OCI-LY1 (cell line): ENCODE measurements at regions not wholly inside any gene's neighbourhood (a gene's known extent, or its start where the extent isn't known, plus 50 kb on each side); places are given as distances from the start of the nearest gene placed in this dataset.
"Not testable (repeated sequence)": the region's sequence is repeated elsewhere in the genome, so short reads cannot be mapped to it uniquely, and the experiment has no call there.

Source experiments
- H2AFZ ChIP-seq: fragments of 200-600 bp; sonication (generic), shearing (Covaris generic); 2 replicates; pipeline ENCODE4 v1.6.0; 2014; ENCODE audit warnings: antibody characterized with exemption, mild to moderate bottlenecking, low read length
- H3F3A ChIP-seq: fragments of 200-600 bp; sonication (generic), shearing (Covaris generic); 2 replicates; pipeline ENCODE4 v1.6.0; 2014; ENCODE audit warnings: mild to moderate bottlenecking, antibody characterized with exemption, low read length, moderate library complexity; ENCODE audit not compliant: insufficient read depth
- H3K27ac ChIP-seq: fragments of 200-600 bp; sonication (generic); 2 replicates; pipeline ENCODE4 v1.5.1; 2014; ENCODE audit warnings: low read length, mixed run types, mild to moderate bottlenecking, low read depth; ENCODE audit not compliant: poor library complexity, severe bottlenecking
- H3K27me3 ChIP-seq: fragments of 200-600 bp; sonication (generic); 2 replicates; pipeline ENCODE4 v1.6.0; 2014; ENCODE audit warnings: antibody characterized with exemption, mild to moderate bottlenecking, low read length, moderate library complexity; ENCODE audit not compliant: insufficient read depth
- H3K36me3 ChIP-seq: fragments of 200-600 bp; sonication (generic); 2 replicates; pipeline ENCODE4 v1.6.1; 2014; ENCODE audit warnings: mild to moderate bottlenecking, antibody characterized with exemption, low read length, moderate library complexity, mixed read lengths; ENCODE audit not compliant: insufficient read depth
- H3K4me1 ChIP-seq: fragments of 200-600 bp; sonication (generic); 2 replicates; pipeline ENCODE4 v1.5.1; 2014; ENCODE audit warnings: mild to moderate bottlenecking, low read length, moderate library complexity; ENCODE audit not compliant: insufficient read depth, severe bottlenecking
- H3K4me2 ChIP-seq: fragments of 200-600 bp; sonication (generic), shearing (Covaris generic); 2 replicates; pipeline ENCODE4 v1.6.1; 2014; ENCODE audit warnings: low read length
- H3K4me3 ChIP-seq: fragments of 200-600 bp; sonication (generic); 2 replicates; pipeline ENCODE4 v1.5.1; 2014; ENCODE audit warnings: low read length, low read depth, mild to moderate bottlenecking, mixed read lengths; ENCODE audit not compliant: poor library complexity, severe bottlenecking
- H3K79me2 ChIP-seq: fragments of 200-600 bp; shearing (Covaris generic); 2 replicates; pipeline ENCODE4 v1.6.1; 2016; ENCODE audit warnings: mixed run types, low read length, mixed read lengths; ENCODE audit not compliant: insufficient read depth
- H3K9ac ChIP-seq: fragments of 200-600 bp; sonication (generic), shearing (Covaris generic); 2 replicates; pipeline ENCODE4 v1.6.1; 2014; ENCODE audit warnings: mild to moderate bottlenecking, low read length, mixed read lengths
- H3K9me2 ChIP-seq: fragments of 200-600 bp; sonication (generic), shearing (Covaris generic); 2 replicates; pipeline ENCODE4 v1.6.1; 2014; ENCODE audit warnings: low read depth, mild to moderate bottlenecking, low read length, mixed read lengths
- H3K9me3 ChIP-seq: fragments of 200-600 bp; shearing (Covaris generic); 2 replicates; pipeline ENCODE4 v1.6.1; 2014; ENCODE audit warnings: low read length, mixed read lengths
- H4K20me1 ChIP-seq: fragments of 200-600 bp; sonication (generic), shearing (Covaris generic); 2 replicates; pipeline ENCODE4 v1.6.0; 2016; ENCODE audit warnings: mild to moderate bottlenecking, low read length; ENCODE audit not compliant: insufficient read depth
- CTCF ChIP-seq: fragments of 200-600 bp; sonication (generic), shearing (Covaris generic); IDR thresholded peaks from 2 replicates; pipeline ENCODE4 v1.5.1; 2017; ENCODE audit warnings: mild to moderate bottlenecking, antibody characterized with exemption, low read length, moderate library complexity, mixed read lengths
- EZH2 ChIP-seq: fragments of 200-600 bp; sonication (generic), shearing (Covaris generic); IDR thresholded peaks from 2 replicates; pipeline ENCODE4 v1.8.0; 2017; ENCODE audit warnings: borderline replicate concordance, mixed run types, mild to moderate bottlenecking, antibody characterized with exemption, low read length, moderate library complexity, mixed read lengths

GRCh38 chr1:70503358-70503757, 92.3 kb downstream of the CTH start:
- Histone ChIP-seq H3K27ac (no peak overlapping the region), H3K4me1 (no peaks in the 10 kb centered on the region), H3K4me3 (no peak overlapping the region), H3K4me2 (no peak overlapping the region), H3K79me2 (no peaks in the 10 kb centered on the region), H2AFZ (no peak overlapping the region), H3K9ac (no peak overlapping the region), H3K27me3 (0 out of 2 replicates have a peak, but pooled peaks cover 4% of the 10 kb centered on the region), H3K9me3 (no peaks in the 10 kb centered on the region), H3F3A (no peaks in the 10 kb centered on the region), H3K36me3 (no peaks in the 10 kb centered on the region), H4K20me1 (no peaks in the 10 kb centered on the region), H3K9me2 (no peaks in the 10 kb centered on the region)
- TF ChIP-seq EZH2 (no peak), CTCF (no peak)

- no peak overlapping the region for H3K4me3 ChIP-seq
- no peaks in the 10 kb centered on the region for H3F3A ChIP-seq
- no peak overlapping the region for H3K9ac ChIP-seq
- 0 out of 2 replicates have a peak, but pooled peaks cover 4% of the 10 kb centered on the region for H3K27me3 ChIP-seq
- H3K27ac ChIP-seq = no peak overlapping the region
- no peak overlapping the region for H2AFZ ChIP-seq
- H3K9me2 ChIP-seq = no peaks in the 10 kb centered on the region
- no peaks in the 10 kb centered on the region for H3K9me3 ChIP-seq
- no peak overlapping the region for H3K4me2 ChIP-seq
- no peaks in the 10 kb centered on the region for H3K79me2 ChIP-seq
- no peaks in the 10 kb centered on the region for H3K4me1 ChIP-seq
- H3K36me3 ChIP-seq = no peaks in the 10 kb centered on the region
- TF ChIP-seq CTCF (no peak), EZH2 (no peak)
- no peaks in the 10 kb centered on the region for H4K20me1 ChIP-seq
These were observed 93.2 kb downstream of the CTH start for GRCh38 chr1:70504176-70504820.

- 0 out of 2 replicates have a peak, but pooled peaks cover 4% of the 10 kb centered on the region for H3K27me3 ChIP-seq
- H3K79me2 ChIP-seq = no peaks in the 10 kb centered on the region
- no peak overlapping the region for H3K27ac ChIP-seq
- no peak overlapping the region for H3K9ac ChIP-seq
- no peaks in the 10 kb centered on the region for H4K20me1 ChIP-seq
- no peaks in the 10 kb centered on the region for H3K4me1 ChIP-seq
- H3K36me3 ChIP-seq = no peaks in the 10 kb centered on the region
- no peaks in the 10 kb centered on the region for H3K9me2 ChIP-seq
- H3K9me3 ChIP-seq = no peaks in the 10 kb centered on the region
- no peak for TF ChIP-seq CTCF
- TF ChIP-seq EZH2 = no peak
- no peak overlapping the region for H2AFZ ChIP-seq
- no peak overlapping the region for H3K4me2 ChIP-seq
- H3K4me3 ChIP-seq = no peak overlapping the region
- no peaks in the 10 kb centered on the region for H3F3A ChIP-seq
These were observed 93.7 kb downstream of the CTH start for GRCh38 chr1:70504821-70505193.

GRCh38 chr1:70507991-70508390, 96.9 kb downstream of the CTH start:
- H3K9me2 ChIP-seq, H3K9ac ChIP-seq, H3K27ac ChIP-seq, H3F3A ChIP-seq, H3K27me3 ChIP-seq, H4K20me1 ChIP-seq, H3K4me1 ChIP-seq, H3K9me3 ChIP-seq, H3K4me2 ChIP-seq, H3K79me2 ChIP-seq, H3K4me3 ChIP-seq, H3K36me3 ChIP-seq, H2AFZ ChIP-seq: not testable (repeated sequence)
